ENCODE measurements at regions not wholly inside any gene's neighbourhood (a gene's known extent, or its start where the extent isn't known, plus 50 kb on each side); places are given as distances from the start of the nearest gene placed in this dataset.
A peak's percentile ranks its signal among the peaks of the same experiment; 100 is the strongest.

DNA sequence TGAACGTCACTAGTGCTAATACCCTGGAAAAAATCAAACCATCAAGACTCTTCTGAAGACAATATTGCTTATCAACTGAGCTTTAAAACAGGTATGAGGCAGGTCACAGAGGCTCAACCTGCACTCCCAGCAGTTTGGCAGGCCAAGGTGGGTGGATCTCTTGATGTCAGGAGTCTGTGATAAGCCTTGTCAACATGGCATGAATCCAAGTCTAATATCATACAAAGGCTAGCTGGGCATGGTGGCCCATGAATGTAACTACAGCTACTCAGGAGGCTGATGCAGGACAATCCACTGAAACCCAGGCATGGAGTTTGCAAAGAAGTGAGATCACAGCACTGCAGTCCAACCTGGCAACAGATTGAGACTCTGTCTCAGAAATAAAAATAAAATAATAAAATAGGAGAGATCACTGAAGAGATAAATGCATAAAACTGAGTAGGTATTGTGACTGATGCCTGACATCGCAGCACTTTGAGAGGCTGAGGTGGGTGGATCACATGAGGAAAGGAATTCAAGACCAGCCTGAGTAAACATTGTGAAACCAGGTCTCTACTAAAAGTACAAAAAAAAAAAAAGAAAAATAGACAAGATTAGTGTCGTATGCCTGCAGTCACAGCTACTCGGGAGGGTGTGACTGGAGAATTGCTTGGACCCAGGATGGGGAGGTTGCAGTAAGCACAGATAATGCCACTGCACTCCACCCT, 555.9 kb upstream of the TSPY4 start:
- TF ChIP-seq ZNF883 (CRISPR knock-in tag; IDR thresholded peaks at IDR 0.05; ENCODE audit: not compliant biosample characterization) = no peak
- no peak for TF ChIP-seq ZNF605 (CRISPR knock-in tag; IDR thresholded peaks at IDR 0.05)
- no peak for TF ChIP-seq HHEX (CRISPR knock-in tag; IDR thresholded peaks at IDR 0.05)
- TF ChIP-seq RFX3 (CRISPR knock-in tag; IDR thresholded peaks at IDR 0.05) = no peak
- no peak for TF ChIP-seq SUZ12 (IDR thresholded peaks at IDR 0.05; ENCODE audit: low read depth, low read length)
- H2AFZ ChIP-seq (ENCODE audit: low read length) = no peak overlapping the region
- no TSS peak for BruUV-seq (replicated peaks)
- no peak overlapping the region for H3K4me2 ChIP-seq (ENCODE audit: low read depth, low read length)
- CTCF ChIA-PET (ENCODE audit: low intra/inter-chr PET ratio, low total read pairs) = no interaction called here
- H3K36me3 ChIP-seq (replicated peaks in 1 of 2; ENCODE audit: control insufficient read depth in 1 of 2, insufficient read depth in 2 of 2, low read length in 2 of 2) = no peaks in the 10 kb centered on the region
- no peaks in the 10 kb centered on the region for H4K20me1 ChIP-seq (ENCODE audit: insufficient read depth, low read length)
- H3K27ac ChIP-seq (ENCODE audit: extremely low read length, insufficient read depth, low read length) = no peak overlapping the region
- no peaks in the 10 kb centered on the region for H3K27me3 ChIP-seq (ENCODE audit: control insufficient read depth in 1 of 2, insufficient read depth in 2 of 2, low read length in 2 of 2)
- H3K4me1 ChIP-seq (ENCODE audit: insufficient read depth, low read length) = no peaks in the 10 kb centered on the region
- no peak for FAIRE-seq
- in situ Hi-C loops (cut with HindIII; ENCODE audit: extremely low pct_ligation_motif_present, low pct_unique_long_range_greater_than_20kb) (no loop called here), intact Hi-C loops (cut with micrococcal nuclease; ENCODE audit: unreplicated experiment) (no loop called here)
- no peaks in the 10 kb centered on the region for H3K9me3 ChIP-seq (ENCODE audit: low read length)
- H3K4me3 ChIP-seq (replicated peaks in 1 of 3; ENCODE audit: insufficient read depth in 1 of 3, low read depth in 2 of 3, low read length in 3 of 3) = no peak overlapping the region
- peak; percentile 3 for DNase-seq (ENCODE audit: low spot score)
- H3K79me2 ChIP-seq (ENCODE audit: insufficient read depth, low read length) = no peaks in the 10 kb centered on the region
- no peak for ATAC-seq
- H3K9ac ChIP-seq (ENCODE audit: insufficient read depth, low read depth, low read length) = no peak overlapping the region
- POLR2A ChIA-PET = no interaction called here
- 9% methylated on average over 4 of the region's 4 CpGs for WGBS (ENCODE audit: low lambda C conversion rate)

DNA sequence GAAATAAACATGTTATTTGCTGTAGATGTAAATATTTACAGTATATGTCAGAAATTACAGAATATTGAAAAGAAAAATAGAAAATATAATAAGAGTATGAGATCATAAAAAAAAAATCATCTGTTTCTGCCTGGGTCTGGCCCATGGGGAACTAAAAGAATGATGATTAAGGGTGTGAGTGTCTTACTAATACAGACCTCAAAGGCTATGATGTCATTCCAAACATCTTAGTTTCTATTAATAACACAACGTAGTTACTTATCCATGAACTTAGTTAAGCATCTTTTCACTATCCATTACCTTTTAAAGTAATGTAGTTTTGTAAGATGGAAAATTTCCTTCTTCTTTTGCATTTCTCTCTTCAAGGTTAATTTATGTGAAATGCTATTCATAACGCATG, 542.7 kb upstream of the TSPY4 start:
- intact Hi-C loops (cut with micrococcal nuclease; ENCODE audit: unreplicated experiment) = no loop called here
- CTCF ChIA-PET (ENCODE audit: low intra/inter-chr PET ratio, low total read pairs) = no interaction called here
- in situ Hi-C loops (cut with HindIII; ENCODE audit: extremely low pct_ligation_motif_present, low pct_unique_long_range_greater_than_20kb) = no loop called here
- H3K36me3 ChIP-seq (replicated peaks in 1 of 2; ENCODE audit: control insufficient read depth in 1 of 2, insufficient read depth in 2 of 2, low read length in 2 of 2) = no peaks in the 10 kb centered on the region
- H3K4me2 ChIP-seq (ENCODE audit: low read depth, low read length) = no peak overlapping the region
- H3K79me2 ChIP-seq (ENCODE audit: insufficient read depth, low read length) = no peaks in the 10 kb centered on the region
- TF ChIP-seq HDAC1 (CRISPR knock-in tag; IDR thresholded peaks at IDR 0.05) (no peak), ZNF720 (CRISPR knock-in tag; IDR thresholded peaks at IDR 0.05) (no peak), ZSCAN22 (CRISPR knock-in tag; IDR thresholded peaks at IDR 0.05) (no peak), FOXA1 (IDR thresholded peaks at IDR 0.05) (no peak), FOXA1 (CRISPR knock-in tag; IDR thresholded peaks at IDR 0.05) (no peak)
- TF ChIP-seq, protein P1, sequence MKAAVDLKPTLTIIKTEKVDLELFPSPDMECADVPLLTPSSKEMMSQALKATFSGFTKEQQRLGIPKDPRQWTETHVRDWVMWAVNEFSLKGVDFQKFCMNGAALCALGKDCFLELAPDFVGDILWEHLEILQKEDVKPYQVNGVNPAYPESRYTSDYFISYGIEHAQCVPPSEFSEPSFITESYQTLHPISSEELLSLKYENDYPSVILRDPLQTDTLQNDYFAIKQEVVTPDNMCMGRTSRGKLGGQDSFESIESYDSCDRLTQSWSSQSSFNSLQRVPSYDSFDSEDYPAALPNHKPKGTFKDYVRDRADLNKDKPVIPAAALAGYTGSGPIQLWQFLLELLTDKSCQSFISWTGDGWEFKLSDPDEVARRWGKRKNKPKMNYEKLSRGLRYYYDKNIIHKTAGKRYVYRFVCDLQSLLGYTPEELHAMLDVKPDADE (CRISPR knock-in tag; IDR thresholded peaks at IDR 0.05) = no peak
- no peaks in the 10 kb centered on the region for H3K27me3 ChIP-seq (ENCODE audit: control insufficient read depth in 1 of 2, insufficient read depth in 2 of 2, low read length in 2 of 2)
- no peak overlapping the region for H3K27ac ChIP-seq (ENCODE audit: extremely low read length, insufficient read depth, low read length)
- no peaks in the 10 kb centered on the region for H3K9me3 ChIP-seq (ENCODE audit: low read length)
- H4K20me1 ChIP-seq (ENCODE audit: insufficient read depth, low read length) = no peaks in the 10 kb centered on the region
- H3K9ac ChIP-seq (ENCODE audit: insufficient read depth, low read depth, low read length) = no peak overlapping the region
- no peak overlapping the region for H3K4me3 ChIP-seq (replicated peaks in 1 of 3; ENCODE audit: insufficient read depth in 1 of 3, low read depth in 2 of 3, low read length in 3 of 3)
- WGBS (ENCODE audit: low lambda C conversion rate) = 63% methylated on average over 2 of the region's 2 CpGs
- DNase-seq (ENCODE audit: low spot score) (no peak), ATAC-seq (no peak), FAIRE-seq (no peak)
- POLR2A ChIA-PET = no interaction called here
- H3K4me1 ChIP-seq (ENCODE audit: insufficient read depth, low read length) = no peaks in the 10 kb centered on the region
- H2AFZ ChIP-seq (ENCODE audit: low read length) = no peak overlapping the region
- no TSS peak for BruUV-seq (replicated peaks)

Measured in HepG2 (cell line).